Uterus (tissue), 2 donors: ENCODE measurements at regions not wholly inside any gene's neighbourhood (a gene's known extent, or its start where the extent isn't known, plus 50 kb on each side); places are given as distances from the start of the nearest gene placed in this dataset.

ENCODE experiments used
- POLR2A ChIP-seq, 2 donors: fragments of 450-650 bp; IDR thresholded peaks; one replicate each; pipeline ENCODE4 v1.6.1; 2016; ENCODE audit warnings: antibody characterized with exemption in 2 of 2, mild to moderate bottlenecking in 1 of 2, moderate library complexity in 1 of 2
- TF ChIP-seq, protein P1 (sequence below), 4 experiments: fragments of 200-600 bp in 2 of 4; fragments of 450-650 bp in 2 of 4; sonication (generic) in 2 of 4; IDR thresholded peaks; one replicate each; pipeline ENCODE4 v1.5.1; 2016 to 2019; ENCODE audit warnings: antibody characterized with exemption in 4 of 4, mild to moderate bottlenecking in 2 of 4, moderate library complexity in 1 of 4

- TF ChIP-seq, protein P1, sequence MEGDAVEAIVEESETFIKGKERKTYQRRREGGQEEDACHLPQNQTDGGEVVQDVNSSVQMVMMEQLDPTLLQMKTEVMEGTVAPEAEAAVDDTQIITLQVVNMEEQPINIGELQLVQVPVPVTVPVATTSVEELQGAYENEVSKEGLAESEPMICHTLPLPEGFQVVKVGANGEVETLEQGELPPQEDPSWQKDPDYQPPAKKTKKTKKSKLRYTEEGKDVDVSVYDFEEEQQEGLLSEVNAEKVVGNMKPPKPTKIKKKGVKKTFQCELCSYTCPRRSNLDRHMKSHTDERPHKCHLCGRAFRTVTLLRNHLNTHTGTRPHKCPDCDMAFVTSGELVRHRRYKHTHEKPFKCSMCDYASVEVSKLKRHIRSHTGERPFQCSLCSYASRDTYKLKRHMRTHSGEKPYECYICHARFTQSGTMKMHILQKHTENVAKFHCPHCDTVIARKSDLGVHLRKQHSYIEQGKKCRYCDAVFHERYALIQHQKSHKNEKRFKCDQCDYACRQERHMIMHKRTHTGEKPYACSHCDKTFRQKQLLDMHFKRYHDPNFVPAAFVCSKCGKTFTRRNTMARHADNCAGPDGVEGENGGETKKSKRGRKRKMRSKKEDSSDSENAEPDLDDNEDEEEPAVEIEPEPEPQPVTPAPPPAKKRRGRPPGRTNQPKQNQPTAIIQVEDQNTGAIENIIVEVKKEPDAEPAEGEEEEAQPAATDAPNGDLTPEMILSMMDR (IDR thresholded peaks at IDR 0.05) = no peak
- no peak for TF ChIP-seq POLR2A (IDR thresholded peaks at IDR 0.05)
These were observed 113.8 kb upstream of the THY1 start for GRCh38 chr11:119536801-119537200.
